Pancreas (tissue), 10 donors: ENCODE measurements at regions not wholly inside any gene's neighbourhood (a gene's known extent, or its start where the extent isn't known, plus 50 kb on each side); places are given as distances from the start of the nearest gene placed in this dataset.

Experiments
- ATAC-seq, 4 donors: fragments of 200-7000 bp; cut with Tn5 transposase; one replicate each; pipeline versions ENCODE4 v1.8.0 to v1.9.1; 2020; ENCODE audit warnings: mild to moderate bottlenecking in 4 of 4, moderate library complexity in 4 of 4
- DNase-seq, 6 donors: peaks; one replicate each; pipeline ENCODE4 v3.0.0-alpha.2; 2020
- FAIRE-seq: peaks from 2 replicates; lab custom pipeline; 2012; peaks lifted over from hg19 to GRCh38; lab: Jason Lieb, UNC
- H3K27ac ChIP-seq, 4 donors: fragments of 200-600 bp; sonication (generic); 1 replicate in 3 of 4; 2 replicates in 1 of 4; pipeline versions ENCODE4 v1.5.0 to v1.8.0; 2020
- H3K27me3 ChIP-seq, 4 donors: fragments of 200-600 bp; one replicate each; pipeline ENCODE4 v1.8.0; 2021
- H3K36me3 ChIP-seq, 3 donors: fragments of 200-600 bp; sonication (generic) in 1 of 3; one replicate each; pipeline versions ENCODE4 v1.5.0 to v1.8.0; 2020 to 2021
- H3K4me1 ChIP-seq, 3 donors: fragments of 200-600 bp; one replicate each; pipeline ENCODE4 v1.8.0; 2021
- H3K4me3 ChIP-seq, 4 donors: fragments of 200-600 bp; sonication (generic) in 2 of 4; one replicate each; pipeline versions ENCODE4 v1.5.0 to v1.8.0; 2020 to 2021
- H3K9me3 ChIP-seq, 4 donors: fragments of 200-600 bp; one replicate each; pipeline ENCODE4 v1.8.0; 2021
- CTCF ChIP-seq, 4 donors: fragments of 200-600 bp; sonication (generic) in 3 of 4; IDR thresholded peaks; one replicate each; pipeline versions ENCODE4 v1.5.0 to v1.8.0; 2021; ENCODE audit warnings: antibody characterized with exemption in 4 of 4
- whole genome bisulfite sequencing, 2 donors: extraction: QIAGEN DNeasy Blood & Tissue Kit; methylation state at CpG; one replicate each; pipeline ENCODE4 v1.1.7; 2013; 5-methylcytosine and 5-hydroxymethylcytosine counted together
- intact Hi-C, 3 donors: fragments of 100-400 bp; cut with DNase I; formaldehyde crosslinking; loops; one replicate each; pipeline versions ENCODE4 v1.11.1 to v1.14.2; 2022
- donor health status: healthy with polysubstance abuse.
- donor health status: DM: no; HTN: no; CAD: no; lungs with moderate emphysema.
- donor health status: DM: no; HTN: no; CAD: no.
- donor health status: control.
- donor health status: control.
- donor health status: Bipolar disorder and iron deficiency.
- donor health status: DM: yes; HTN: yes; CAD: no.
- donor health status: DM: no; HTN: no; CAD: no.
- donor health status: DM: no; HTN: no; CAD: no.
- donor health status: DM: yes; HTN: yes; CAD: no.

- intact Hi-C loops, result no loop called here
- Histone ChIP-seq H3K27ac (no peak overlapping the region), H3K9me3 (no peaks in the 10 kb centered on the region), H3K36me3 (no peaks in the 10 kb centered on the region), H3K4me1 (no peaks in the 10 kb centered on the region), H3K27me3 (no peaks in the 10 kb centered on the region), H3K4me3 (no peak overlapping the region)
- no peak for FAIRE-seq
- TF ChIP-seq CTCF (IDR thresholded peaks at IDR 0.05), result no peak
- DNase-seq, result no peak
- no peak for ATAC-seq
- WGBS, 2 donors, result 75 to 82% methylated on average over 13 of the region's 13 CpGs
Measured at GRCh38 chr2:766255-766654, 89.0 kb upstream of the TMEM18 start.

- H3K36me3 ChIP-seq, result no peaks in the 10 kb centered on the region
- no peaks in the 10 kb centered on the region for H3K4me1 ChIP-seq
- ATAC-seq (no peak), DNase-seq (no peak), FAIRE-seq (no peak)
- H3K27ac ChIP-seq, result no peak overlapping the region
- H3K4me3 ChIP-seq, result no peak overlapping the region
- 90% methylated on average over 6 of the region's 6 CpGs for WGBS, 2 donors
- TF ChIP-seq CTCF (IDR thresholded peaks at IDR 0.05), result no peak
- intact Hi-C loops, result no loop called here
- H3K9me3 ChIP-seq, result no peaks in the 10 kb centered on the region
- no peaks in the 10 kb centered on the region for H3K27me3 ChIP-seq
Measured at GRCh38 chr2:765369-765768, 88.2 kb upstream of the TMEM18 start.

- WGBS, 2 donors, result 69 to 76% methylated on average over 16 of the region's 16 CpGs
- intact Hi-C loops, result no loop called here
- Histone ChIP-seq H3K27ac (no peak overlapping the region), H3K4me1 (no peaks in the 10 kb centered on the region), H3K27me3 (no peaks in the 10 kb centered on the region), H3K36me3 (no peaks in the 10 kb centered on the region), H3K9me3 (no peaks in the 10 kb centered on the region), H3K4me3 (no peak overlapping the region)
- DNase-seq, result no peak
- no peak for ATAC-seq
- no peak for TF ChIP-seq CTCF (IDR thresholded peaks at IDR 0.05)
- FAIRE-seq, result no peak
Measured at GRCh38 chr2:763766-764525, 86.7 kb upstream of the TMEM18 start.

- ATAC-seq (no peak), FAIRE-seq (no peak), DNase-seq (no peak)
- intact Hi-C loops, result no loop called here
- Histone ChIP-seq H3K4me3 (no peak overlapping the region), H3K4me1 (no peaks in the 10 kb centered on the region), H3K27me3 (no peaks in the 10 kb centered on the region), H3K27ac (no peak overlapping the region), H3K9me3 (no peaks in the 10 kb centered on the region), H3K36me3 (no peaks in the 10 kb centered on the region)
- TF ChIP-seq CTCF (IDR thresholded peaks at IDR 0.05), result no peak
- 70 to 75% methylated on average over 4 of the region's 4 CpGs for WGBS, 2 donors
Measured at GRCh38 chr2:762646-763045, 85.4 kb upstream of the TMEM18 start.

GRCh38 chr2:761384-761783 lies 84.2 kb upstream of the TMEM18 start:
- Histone ChIP-seq H3K4me1 (no peaks in the 10 kb centered on the region), H3K9me3 (no peaks in the 10 kb centered on the region), H3K36me3 (no peaks in the 10 kb centered on the region), H3K27me3 (no peaks in the 10 kb centered on the region), H3K4me3 (no peak overlapping the region), H3K27ac (no peak overlapping the region)
- FAIRE-seq (no peak), DNase-seq (no peak), ATAC-seq (no peak)
- intact Hi-C loops, result no loop called here
- no peak for TF ChIP-seq CTCF (IDR thresholded peaks at IDR 0.05)
- 44 to 55% methylated on average over 6 of the region's 6 CpGs for WGBS, 2 donors
